HG03103 (cell line): ENCODE measurements at regions not wholly inside any gene's neighbourhood (a gene's known extent, or its start where the extent isn't known, plus 50 kb on each side); places are given as distances from the start of the nearest gene placed in this dataset.

Source experiments
- ATAC-seq: cut with Tn5 transposase; IDR thresholded peaks from one replicate; pipeline ENCODE4 v1.9.1; 2021; ENCODE audit warnings: low read depth; ENCODE audit not compliant: unreplicated experiment

GRCh38 chr20:40922865-40923264 is 105.8 kb upstream of the TOP1 start:
- no peak for ATAC-seq

GRCh38 chr20:40925829-40926510 is 102.7 kb upstream of the TOP1 start:
- no peak for ATAC-seq

GRCh38 chr20:40926928-40927327 is 101.7 kb upstream of the TOP1 start:
- ATAC-seq = no peak

- no peak for ATAC-seq
Observed at GRCh38 chr20:40930561-40930960, 98.1 kb upstream of the TOP1 start.

- ATAC-seq = no peak
Observed at GRCh38 chr20:40931410-40932044, 97.1 kb upstream of the TOP1 start.

- no peak for ATAC-seq
Observed at GRCh38 chr20:40932436-40932835, 96.2 kb upstream of the TOP1 start.

GRCh38 chr20:40933758-40934157 is 94.9 kb upstream of the TOP1 start:
- no peak for ATAC-seq

GRCh38 chr20:40938020-40938419 is 90.6 kb upstream of the TOP1 start:
- ATAC-seq = no peak

- ATAC-seq = no peak
Observed at GRCh38 chr20:40939667-40940066, 89.0 kb upstream of the TOP1 start.

GRCh38 chr20:40941133-40941610 is 87.5 kb upstream of the TOP1 start:
- ATAC-seq = no peak

- ATAC-seq = no peak
Observed at GRCh38 chr20:40942006-40942405, 86.6 kb upstream of the TOP1 start.

GRCh38 chr20:40942775-40943174 is 85.8 kb upstream of the TOP1 start:
- ATAC-seq = no peak

GRCh38 chr20:40943591-40943990 is 85.0 kb upstream of the TOP1 start:
- ATAC-seq = no peak

GRCh38 chr20:40945189-40945588 is 83.4 kb upstream of the TOP1 start:
- ATAC-seq = no peak

GRCh38 chr20:40945754-40946450 is 82.7 kb upstream of the TOP1 start:
- no peak for ATAC-seq

- no peak for ATAC-seq
Observed at GRCh38 chr20:40946451-40946850, 82.2 kb upstream of the TOP1 start.

GRCh38 chr20:40948465-40949267 is 80.0 kb upstream of the TOP1 start:
- ATAC-seq = no peak

- ATAC-seq = no peak
Observed at GRCh38 chr20:40949346-40949745, 79.3 kb upstream of the TOP1 start.

GRCh38 chr20:40952136-40952535 is 76.5 kb upstream of the TOP1 start:
- no peak for ATAC-seq

GRCh38 chr20:40953416-40953815 is 75.2 kb upstream of the TOP1 start:
- no peak for ATAC-seq

- no peak for ATAC-seq
Observed at GRCh38 chr20:40953856-40954255, 74.8 kb upstream of the TOP1 start.
